Pancreas (tissue), 10 donors: ENCODE measurements at regions not wholly inside any gene's neighbourhood (a gene's known extent, or its start where the extent isn't known, plus 50 kb on each side); places are given as distances from the start of the nearest gene placed in this dataset.

Source experiments
- ATAC-seq, 4 donors: fragments of 200-7000 bp; cut with Tn5 transposase; one replicate each; pipeline versions ENCODE4 v1.8.0 to v1.9.1; 2020; ENCODE audit warnings: mild to moderate bottlenecking in 4 of 4, moderate library complexity in 4 of 4
- DNase-seq, 6 donors: peaks; one replicate each; pipeline ENCODE4 v3.0.0-alpha.2; 2020
- FAIRE-seq: peaks from 2 replicates; lab custom pipeline; 2012; peaks lifted over from hg19 to GRCh38; lab: Jason Lieb, UNC
- H3K27ac ChIP-seq, 4 donors: fragments of 200-600 bp; sonication (generic); 1 replicate in 3 of 4; 2 replicates in 1 of 4; pipeline versions ENCODE4 v1.5.0 to v1.8.0; 2020
- H3K27me3 ChIP-seq, 4 donors: fragments of 200-600 bp; one replicate each; pipeline ENCODE4 v1.8.0; 2021
- H3K36me3 ChIP-seq, 3 donors: fragments of 200-600 bp; sonication (generic) in 1 of 3; one replicate each; pipeline versions ENCODE4 v1.5.0 to v1.8.0; 2020 to 2021
- H3K4me1 ChIP-seq, 3 donors: fragments of 200-600 bp; one replicate each; pipeline ENCODE4 v1.8.0; 2021
- H3K4me3 ChIP-seq, 4 donors: fragments of 200-600 bp; sonication (generic) in 2 of 4; one replicate each; pipeline versions ENCODE4 v1.5.0 to v1.8.0; 2020 to 2021
- H3K9me3 ChIP-seq, 4 donors: fragments of 200-600 bp; one replicate each; pipeline ENCODE4 v1.8.0; 2021
- CTCF ChIP-seq, 4 donors: fragments of 200-600 bp; sonication (generic) in 3 of 4; IDR thresholded peaks; one replicate each; pipeline versions ENCODE4 v1.5.0 to v1.8.0; 2021; ENCODE audit warnings: antibody characterized with exemption in 4 of 4
- WGBS, 2 donors: extraction: QIAGEN DNeasy Blood & Tissue Kit; methylation state at CpG; one replicate each; pipeline ENCODE4 v1.1.7; 2013; 5-methylcytosine and 5-hydroxymethylcytosine counted together
- intact Hi-C, 3 donors: fragments of 100-400 bp; cut with DNase I; formaldehyde crosslinking; loops; one replicate each; pipeline versions ENCODE4 v1.11.1 to v1.14.2; 2022
- donor health status: healthy with polysubstance abuse.
- donor health status: DM: no; HTN: no; CAD: no; lungs with moderate emphysema.
- donor health status: DM: no; HTN: no; CAD: no.
- donor health status: control.
- donor health status: control.
- donor health status: Bipolar disorder and iron deficiency.
- donor health status: DM: yes; HTN: yes; CAD: no.
- donor health status: DM: no; HTN: no; CAD: no.
- donor health status: DM: no; HTN: no; CAD: no.
- donor health status: DM: yes; HTN: yes; CAD: no.

DNA sequence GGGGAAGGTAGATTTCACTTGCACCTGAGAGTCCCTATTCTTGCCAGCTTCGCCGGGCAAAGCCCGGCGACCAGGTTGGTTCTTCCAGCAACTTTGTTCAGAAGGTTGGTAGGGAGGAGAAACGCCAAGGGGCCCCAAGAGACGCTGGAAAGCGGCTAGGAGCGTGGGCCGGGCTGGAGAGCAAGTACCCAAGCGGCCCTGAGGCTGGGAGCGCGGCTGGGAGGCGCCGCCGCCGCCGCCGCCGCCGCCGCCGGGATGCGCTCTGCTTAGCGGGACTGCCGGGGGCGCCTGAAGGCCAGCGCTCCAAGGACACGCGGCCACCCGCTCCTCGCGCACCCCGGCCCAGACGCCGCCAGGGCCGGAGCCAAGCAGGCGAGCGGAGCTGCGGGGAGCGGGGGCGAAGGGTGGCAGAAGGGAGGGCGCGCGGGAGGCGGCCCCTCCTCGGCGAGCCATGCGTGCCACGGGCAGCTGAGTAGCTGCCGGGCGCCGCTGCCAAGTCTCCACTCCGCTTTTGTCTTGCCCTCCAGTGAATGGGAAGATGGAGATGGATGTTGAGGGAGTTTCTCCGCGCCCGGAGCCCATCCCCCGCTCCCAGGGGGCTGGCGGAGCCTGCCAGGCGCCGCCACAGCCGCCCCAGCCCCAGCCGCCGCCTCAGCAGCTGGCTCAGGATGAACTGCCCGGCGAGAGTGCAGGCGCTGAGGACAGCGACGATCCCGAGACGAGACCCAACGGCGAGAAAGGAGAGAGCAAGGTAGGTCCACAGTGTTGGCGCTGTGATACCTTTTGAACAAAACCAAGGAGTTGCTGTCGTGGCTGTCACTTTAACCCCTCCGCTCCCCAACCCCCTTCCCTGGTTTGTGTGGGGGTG, 227.4 kb upstream of the AZI2 start:
- DNase-seq (peak; percentile 2 to 69 (median 25)), ATAC-seq (peak; percentile 82 to 85 (median 84)), FAIRE-seq (no peak)
- peaks cover 0 to 5% (median 0%) of the 10 kb centered on the region in 4 donors for H3K27me3 ChIP-seq
- peak overlapping the region; percentile 36 to 50 (median 48) for H3K4me3 ChIP-seq
- intact Hi-C loops: no loop called here
- peak overlapping the region in 1 of 4 donors; percentile 25 for H3K27ac ChIP-seq
- TF ChIP-seq CTCF (IDR thresholded peaks at IDR 0.05): no peak
- H3K4me1 ChIP-seq: peaks cover 0 to 5% (median 3%) of the 10 kb centered on the region in 3 donors
- WGBS, 2 donors: 0 to 1% methylated on average over 65 to 75 of the region's 75 CpGs
- H3K9me3 ChIP-seq: no peaks in the 10 kb centered on the region
- H3K36me3 ChIP-seq: no peaks in the 10 kb centered on the region

GRCh38 chr3:28576614-28577200, 228.1 kb upstream of the AZI2 start:
- Histone ChIP-seq H3K27me3 (peaks cover 0 to 5% (median 0%) of the 10 kb centered on the region in 4 donors), H3K4me3 (peak overlapping the region in 2 of 4 donors; percentile 47 to 50), H3K9me3 (no peaks in the 10 kb centered on the region), H3K4me1 (peaks cover 0 to 5% (median 3%) of the 10 kb centered on the region in 3 donors), H3K36me3 (no peaks in the 10 kb centered on the region), H3K27ac (no peak overlapping the region)
- no peak for TF ChIP-seq CTCF (IDR thresholded peaks at IDR 0.05)
- intact Hi-C loops: no loop called here
- FAIRE-seq: no peak
- WGBS, 2 donors: 17% methylated on average over 8 of the region's 8 CpGs
- peak in 1 of 4 donors; percentile 11 for ATAC-seq
- DNase-seq: no peak

DNA sequence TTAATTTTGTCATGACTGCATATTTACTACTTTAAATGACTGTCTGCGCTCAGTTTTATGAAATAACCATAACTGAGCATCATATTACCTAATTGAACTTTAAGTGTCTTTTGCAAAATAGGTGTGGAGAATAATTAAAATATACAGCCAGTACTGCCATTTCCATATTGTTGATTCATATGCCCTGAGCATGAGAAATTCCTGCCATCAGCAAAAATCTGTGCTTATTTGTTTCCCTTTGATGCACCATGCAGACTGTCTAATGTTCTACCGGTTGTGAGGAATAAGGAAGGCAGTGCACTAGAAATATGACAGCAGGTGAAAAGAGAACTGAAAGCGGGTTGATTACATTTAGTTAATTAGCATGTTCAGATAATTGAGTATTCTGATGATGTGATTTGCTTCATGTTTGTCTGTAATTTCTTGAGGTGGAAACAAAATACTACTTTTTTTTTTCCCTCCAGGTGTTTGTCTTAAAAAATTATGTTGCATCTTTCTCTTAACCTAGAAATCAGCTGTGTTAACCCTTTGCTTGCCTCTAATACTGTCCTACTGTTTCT, 229.4 kb upstream of the AZI2 start:
- intact Hi-C loops: no loop called here
- Histone ChIP-seq H3K27me3 (peaks cover 0 to 5% (median 0%) of the 10 kb centered on the region in 4 donors), H3K27ac (no peak overlapping the region), H3K4me3 (no peak overlapping the region), H3K36me3 (no peaks in the 10 kb centered on the region), H3K4me1 (peaks cover 0 to 5% (median 3%) of the 10 kb centered on the region in 3 donors), H3K9me3 (no peaks in the 10 kb centered on the region)
- no peak for FAIRE-seq
- DNase-seq: no peak
- ATAC-seq: no peak
- TF ChIP-seq CTCF (IDR thresholded peaks at IDR 0.05): no peak
- WGBS, 2 donors: 64 to 67% methylated on average over 3 of the region's 3 CpGs

- no peaks in the 10 kb centered on the region for H3K27me3 ChIP-seq
- FAIRE-seq: no peak
- H3K36me3 ChIP-seq: no peaks in the 10 kb centered on the region
- H3K4me1 ChIP-seq: no peaks in the 10 kb centered on the region
- H3K27ac ChIP-seq: no peak overlapping the region
- no peak for ATAC-seq
- DNase-seq: no peak
- intact Hi-C loops: no loop called here
- H3K9me3 ChIP-seq: no peaks in the 10 kb centered on the region
- no peak overlapping the region for H3K4me3 ChIP-seq
- no peak for TF ChIP-seq CTCF (IDR thresholded peaks at IDR 0.05)
These were observed 237.7 kb upstream of the AZI2 start for GRCh38 chr3:28586325-28586724.
